Activated gamma-delta T cell (primary cell): ENCODE measurements at regions not wholly inside any gene's neighbourhood (a gene's known extent, or its start where the extent isn't known, plus 50 kb on each side); places are given as distances from the start of the nearest gene placed in this dataset.
"Not testable (repeated sequence)": the region's sequence is repeated elsewhere in the genome, so short reads cannot be mapped to it uniquely, and the experiment has no call there.

Experiments used
- DNase-seq: peaks from one replicate; lab custom pipeline; 2025; lab: John Stamatoyannopoulos, UW

DNA sequence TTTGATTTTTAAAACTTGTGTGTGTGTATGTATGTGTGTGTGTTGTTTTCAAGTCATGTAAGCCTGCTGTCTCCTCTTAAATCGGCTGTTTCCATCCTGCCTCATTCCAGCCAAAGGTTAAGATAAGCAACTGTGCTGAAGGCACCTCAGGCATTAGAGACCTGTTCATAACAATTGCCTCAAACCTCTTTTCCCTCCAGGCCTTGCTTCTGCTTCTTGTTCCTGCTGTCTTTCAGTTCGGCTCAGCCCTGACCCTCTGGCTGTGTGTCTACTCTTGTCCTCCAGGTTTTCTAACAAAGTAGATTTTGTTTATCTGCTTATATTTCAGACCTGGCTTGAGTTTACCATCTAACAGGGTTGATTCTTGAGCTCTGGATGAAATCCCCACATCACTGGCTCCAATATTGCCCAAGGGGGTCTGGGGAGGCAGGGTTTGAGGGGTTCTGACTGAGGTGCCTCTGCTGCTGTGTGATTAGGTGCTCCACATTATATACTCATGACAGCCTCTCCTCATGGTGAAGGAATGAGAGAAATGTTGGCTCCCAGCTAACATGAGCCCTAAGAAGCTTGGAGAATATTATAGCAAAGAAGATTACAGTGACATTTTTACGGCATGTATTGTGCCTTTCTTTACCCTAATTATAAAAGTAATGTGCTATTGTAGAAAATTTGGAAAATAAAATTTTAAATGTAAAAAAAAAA lies 229.7 kb upstream of the PIK3R1 start:
- no peak for DNase-seq

- no peak for DNase-seq
These were observed 231.0 kb upstream of the PIK3R1 start for GRCh38 chr5:67984546-67984945.

GRCh38 chr5:67983251-67984110 lies 232.1 kb upstream of the PIK3R1 start:
- no peak for DNase-seq

GRCh38 chr5:67982160-67982559 lies 233.4 kb upstream of the PIK3R1 start:
- not testable (repeated sequence) for DNase-seq

DNA sequence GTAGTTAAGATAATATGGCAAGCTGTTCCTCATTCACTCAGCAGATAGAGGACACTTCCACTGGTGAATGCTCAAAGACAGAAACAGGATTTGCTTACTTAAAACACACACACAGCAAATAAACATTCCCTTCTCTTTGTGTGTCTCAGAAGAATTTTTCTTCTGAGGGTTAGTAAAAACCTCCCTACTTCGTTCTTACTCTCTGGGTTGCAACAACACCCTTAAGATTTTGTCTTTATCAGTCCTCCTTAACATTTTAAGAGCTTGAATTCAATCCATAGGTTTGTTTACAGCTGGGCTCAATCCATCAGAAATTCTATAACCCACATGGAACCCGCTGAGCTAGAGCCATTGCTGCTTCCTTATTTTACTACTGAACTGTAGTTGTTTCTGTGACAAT lies 237.4 kb upstream of the PIK3R1 start:
- no peak for DNase-seq

GRCh38 chr5:67976891-67977601 lies 238.5 kb upstream of the PIK3R1 start:
- DNase-seq = no peak

DNA sequence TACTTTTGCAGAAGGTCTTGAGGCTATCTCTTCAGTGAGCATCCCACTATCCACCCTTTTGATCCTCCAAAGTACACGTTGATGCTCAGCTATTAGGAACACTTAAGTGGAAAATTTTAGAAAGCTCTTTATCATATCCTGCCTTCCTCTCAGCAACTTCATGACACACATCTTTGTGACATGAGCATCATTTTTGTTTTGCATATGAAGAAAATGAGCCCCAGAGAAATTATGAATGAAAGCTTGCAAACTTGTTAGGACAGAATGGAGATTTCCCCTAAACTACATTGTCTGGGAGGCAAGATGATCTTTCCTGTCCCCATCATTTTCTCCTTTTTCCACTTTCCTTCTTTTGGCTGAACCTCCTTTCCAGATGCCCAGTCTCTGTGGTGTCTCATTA lies 239.4 kb upstream of the PIK3R1 start:
- no peak for DNase-seq

DNA sequence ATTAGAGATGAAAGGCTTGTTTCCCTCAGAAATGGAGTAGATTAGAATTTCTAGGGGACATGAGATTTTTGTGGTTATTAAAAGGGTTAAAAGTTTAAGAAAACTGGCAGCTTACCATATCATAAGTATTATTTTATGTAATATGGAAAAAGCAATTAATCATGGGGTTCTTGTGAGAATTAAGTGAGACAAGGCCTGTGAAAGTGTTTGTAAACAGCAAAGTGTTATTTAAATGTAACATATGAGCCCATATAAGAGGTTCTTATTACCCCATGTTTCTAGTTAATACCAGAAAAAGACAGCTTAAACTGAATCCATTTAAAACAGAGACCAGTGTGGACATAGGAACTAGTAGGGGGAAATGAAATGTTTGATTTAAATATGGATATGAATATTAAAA lies 241.1 kb upstream of the PIK3R1 start:
- no peak for DNase-seq

DNA sequence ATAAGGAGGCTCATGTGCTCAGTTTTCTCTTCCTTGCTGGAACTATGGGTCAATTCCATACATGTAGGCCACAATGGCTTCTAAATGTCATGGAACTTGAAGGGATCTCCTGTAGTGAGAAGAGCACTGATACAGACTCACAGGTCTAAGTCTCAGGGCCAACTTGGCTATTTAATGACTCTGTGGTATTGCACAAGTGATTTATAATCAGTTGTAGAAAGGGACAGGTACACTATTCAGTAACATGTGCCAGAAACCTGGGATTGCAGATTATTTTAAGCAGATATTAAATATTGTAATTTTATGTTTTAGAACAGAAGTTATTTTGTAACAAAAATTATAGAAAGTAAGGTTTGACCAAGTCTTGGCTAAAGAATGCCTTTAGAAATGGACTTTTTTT lies 241.5 kb upstream of the PIK3R1 start:
- no peak for DNase-seq

GRCh38 chr5:67971971-67972821 lies 243.4 kb upstream of the PIK3R1 start:
- DNase-seq = no peak

DNA sequence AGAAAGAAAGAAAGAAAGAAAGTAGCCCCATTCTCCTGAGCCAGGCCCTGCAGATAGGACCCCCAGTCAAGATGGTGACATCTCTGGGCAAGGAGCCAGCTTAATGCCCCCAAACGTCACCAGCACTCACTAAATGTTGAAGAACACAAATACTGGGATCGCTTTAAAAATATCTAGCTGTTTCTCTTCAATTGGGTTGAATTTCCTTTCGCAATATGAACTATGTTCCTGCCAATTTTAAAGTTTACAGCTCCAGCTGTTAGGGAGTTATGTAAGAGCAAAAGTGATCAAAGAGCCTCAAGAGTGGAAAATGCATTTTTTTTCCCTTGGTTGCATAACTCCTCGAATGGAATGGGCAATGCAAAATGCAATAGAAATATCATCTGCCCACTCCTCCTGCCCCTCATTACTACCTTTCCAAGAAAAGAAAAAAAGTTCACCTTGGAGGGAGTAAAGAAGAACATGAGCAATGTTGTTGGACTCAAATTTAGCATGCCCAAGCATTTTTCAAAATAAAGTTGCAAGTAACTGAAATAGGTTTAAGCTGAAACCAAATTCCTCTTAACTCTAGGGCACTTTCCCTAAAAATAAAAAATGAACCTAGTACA lies 244.2 kb upstream of the PIK3R1 start:
- DNase-seq = no peak

- no peak for DNase-seq
These were observed 245.9 kb upstream of the PIK3R1 start for GRCh38 chr5:67969631-67970030.

- DNase-seq = no peak
These were observed 246.4 kb upstream of the PIK3R1 start for GRCh38 chr5:67969176-67969575.

DNA sequence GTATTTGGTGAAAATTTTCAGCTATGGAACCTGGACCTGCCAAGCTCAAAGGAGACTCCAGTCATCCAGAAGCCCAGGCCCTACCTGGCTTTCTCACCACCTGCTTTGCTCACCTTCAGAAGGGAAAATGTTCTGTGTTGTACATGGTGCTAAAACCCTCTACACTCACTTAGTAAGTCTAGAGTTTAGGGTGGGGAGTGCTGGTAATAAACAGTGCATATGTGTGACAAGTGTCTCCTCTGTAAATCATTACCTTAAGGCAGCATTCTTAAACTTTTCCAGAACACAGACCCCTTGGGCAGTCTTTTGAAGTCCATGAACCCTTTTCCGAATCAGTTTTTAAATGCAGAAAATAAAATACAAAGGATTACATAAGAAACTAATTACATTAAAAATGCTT lies 248.8 kb upstream of the PIK3R1 start:
- no peak for DNase-seq

- DNase-seq = no peak
These were observed 250.9 kb upstream of the PIK3R1 start for GRCh38 chr5:67964619-67965018.

GRCh38 chr5:67963789-67964519 lies 251.6 kb upstream of the PIK3R1 start:
- no peak for DNase-seq

DNA sequence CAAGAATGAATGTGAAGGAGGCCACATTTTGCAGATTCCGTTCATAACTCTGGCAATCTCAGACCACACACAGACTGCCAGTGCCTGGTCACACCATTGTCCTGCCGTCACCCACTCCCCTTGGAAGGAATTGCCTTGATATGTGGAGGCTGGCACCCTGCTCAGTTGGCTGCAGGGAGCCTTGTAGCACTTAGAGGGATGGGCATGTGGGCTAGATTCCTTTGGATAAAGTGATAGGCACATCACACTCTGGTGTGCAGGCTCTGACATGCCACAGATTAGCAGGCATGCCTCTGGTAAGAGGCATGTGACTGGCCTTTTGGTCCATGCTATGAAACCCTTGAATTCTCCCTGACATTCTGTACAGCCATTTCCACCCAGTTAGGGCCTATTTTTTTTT lies 254.6 kb upstream of the PIK3R1 start:
- no peak for DNase-seq

- no peak for DNase-seq
These were observed 258.2 kb upstream of the PIK3R1 start for GRCh38 chr5:67957374-67957773.

DNA sequence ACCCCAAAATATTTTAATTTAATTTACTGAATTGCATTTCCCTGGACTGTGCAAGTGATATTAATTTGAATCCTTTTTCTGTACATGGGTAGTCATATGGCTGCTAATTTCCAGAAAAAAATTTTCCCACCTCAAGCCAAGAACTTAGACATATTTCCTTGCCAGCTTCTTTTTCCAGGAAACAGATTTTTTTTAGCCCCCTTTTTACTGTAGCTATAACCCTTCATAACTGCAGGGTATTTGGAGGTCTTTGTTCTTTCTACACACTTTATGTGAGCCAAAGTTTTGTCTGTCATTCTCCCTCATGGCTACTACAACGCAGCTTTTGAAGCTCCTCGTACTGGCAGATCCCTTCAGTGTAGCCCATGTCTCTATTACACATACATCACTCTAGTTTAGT lies 261.2 kb upstream of the PIK3R1 start:
- no peak for DNase-seq

DNA sequence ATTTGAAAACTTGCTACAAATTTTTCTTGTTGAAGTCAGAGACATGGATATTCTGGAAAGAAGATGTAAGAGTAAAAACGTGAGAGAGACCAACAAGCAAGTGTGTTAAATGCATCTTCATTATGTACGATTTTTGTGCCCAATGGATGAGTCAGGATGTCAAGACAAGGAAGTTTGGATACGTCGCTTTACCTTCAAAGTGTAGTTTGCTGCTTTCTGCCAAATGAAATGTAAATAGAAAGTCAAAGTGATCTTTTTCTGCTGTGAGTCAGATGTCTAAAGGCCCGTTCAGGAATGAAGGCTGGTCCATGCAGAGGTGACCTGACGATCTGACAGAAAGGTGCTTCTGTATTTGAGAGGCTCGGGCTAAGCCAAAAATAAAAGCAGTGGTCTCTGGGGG lies 273.1 kb upstream of the PIK3R1 start:
- DNase-seq = no peak
